AG10803 (cell line): ENCODE measurements at regions not wholly inside any gene's neighbourhood (a gene's known extent, or its start where the extent isn't known, plus 50 kb on each side); places are given as distances from the start of the nearest gene placed in this dataset.
"Not testable (repeated sequence)": the region's sequence is repeated elsewhere in the genome, so short reads cannot be mapped to it uniquely, and the experiment has no call there.

Experiments
- DNase-seq: peaks from one replicate; pipeline ENCODE4 v3.0.0; 2010; ENCODE audit warnings: low read depth
- H3K4me3 ChIP-seq: 2 replicates; pipeline ENCODE4 v1.5.1; 2011; ENCODE audit warnings: mild to moderate bottlenecking, low read length, control low read depth

- DNase-seq, H3K4me3 ChIP-seq: not testable (repeated sequence)
Measured at GRCh38 chr9:63296366-63296765, 1988.6 kb downstream of the FOXD4L5 start.

GRCh38 chr9:63289971-63290370 lies 1995.0 kb downstream of the FOXD4L5 start:
- H3K4me3 ChIP-seq: not testable (repeated sequence)

More at GRCh38 chr9:63289971-63290370, 1995.0 kb downstream of the FOXD4L5 start:
- DNase-seq: not testable (repeated sequence)
